Activated CD8-positive, alpha-beta memory T cell treated with anti-CD3 and anti-CD28 coated beads, Interleukin-2, amount 10 ng/mL, durations not matched to agents 7 days and 5 days (primary cell): ENCODE measurements at regions not wholly inside any gene's neighbourhood (a gene's known extent, or its start where the extent isn't known, plus 50 kb on each side); places are given as distances from the start of the nearest gene placed in this dataset.

Experiments
- ATAC-seq: fragments of 150-1000 bp; cut with Tn5 transposase; one replicate; pipeline ENCODE4 v1.10.0; 2021; ENCODE audit warnings: moderate library complexity
- CTCF ChIA-PET: fragments of 350-600 bp; sonication (Branson Sonifier 250); formaldehyde crosslinking; loops from one replicate; lab custom pipeline; 2021; ENCODE audit warnings: antibody characterized with exemption; lab: Charles Lee
- DNase-seq: peaks from one replicate; pipeline ENCODE4 v3.0.0-alpha.2; 2020
- H3K27ac Mint-ChIP-seq: one replicate; pipeline ENCODE4 v1.8.0; 2021; ENCODE audit warnings: mild to moderate bottlenecking, mixed read lengths
- H3K27me3 Mint-ChIP-seq: one replicate; pipeline ENCODE4 v1.8.0; 2021; ENCODE audit warnings: mixed read lengths
- H3K36me3 Mint-ChIP-seq: one replicate; pipeline ENCODE4 v1.8.0; 2021; ENCODE audit warnings: mild to moderate bottlenecking, mixed read lengths
- H3K4me1 Mint-ChIP-seq: one replicate; pipeline ENCODE4 v1.8.0; 2021; ENCODE audit warnings: mixed read lengths
- H3K4me3 Mint-ChIP-seq: one replicate; pipeline ENCODE4 v1.8.0; 2021; ENCODE audit warnings: mild to moderate bottlenecking, moderate library complexity, mixed read lengths
- H3K9me3 Mint-ChIP-seq: one replicate; pipeline ENCODE4 v1.8.0; 2022; ENCODE audit warnings: low read depth, mixed read lengths

DNA sequence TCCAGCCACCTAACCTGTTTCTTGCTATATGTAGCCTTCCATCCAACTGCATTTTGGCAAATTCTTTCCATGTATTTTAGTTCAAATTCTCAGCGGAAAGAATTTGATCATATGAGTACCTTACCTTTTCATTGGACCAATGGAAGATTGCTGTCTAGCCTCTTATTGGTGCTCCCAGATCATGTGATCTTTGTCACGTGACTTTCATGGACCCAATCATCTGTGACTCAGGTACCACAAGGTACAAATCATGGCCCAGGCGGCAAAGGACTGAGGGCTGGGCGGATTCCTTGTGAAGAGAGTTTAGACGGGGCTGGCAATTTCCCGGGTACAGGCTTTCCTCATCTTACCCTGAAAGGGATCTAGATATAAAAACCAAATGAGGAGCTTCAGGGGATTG is 85.9 kb upstream of the TBX20 start:
- no peaks in the 10 kb centered on the region for H3K36me3 Mint-ChIP-seq
- H3K27ac Mint-ChIP-seq, result no peak overlapping the region
- H3K27me3 Mint-ChIP-seq, result peaks cover 5% of the 10 kb centered on the region
- no peak overlapping the region for H3K4me3 Mint-ChIP-seq
- ATAC-seq (no peak), DNase-seq (no peak)
- no peaks in the 10 kb centered on the region for H3K9me3 Mint-ChIP-seq
- no peaks in the 10 kb centered on the region for H3K4me1 Mint-ChIP-seq
- CTCF ChIA-PET, result no interaction called here

DNA sequence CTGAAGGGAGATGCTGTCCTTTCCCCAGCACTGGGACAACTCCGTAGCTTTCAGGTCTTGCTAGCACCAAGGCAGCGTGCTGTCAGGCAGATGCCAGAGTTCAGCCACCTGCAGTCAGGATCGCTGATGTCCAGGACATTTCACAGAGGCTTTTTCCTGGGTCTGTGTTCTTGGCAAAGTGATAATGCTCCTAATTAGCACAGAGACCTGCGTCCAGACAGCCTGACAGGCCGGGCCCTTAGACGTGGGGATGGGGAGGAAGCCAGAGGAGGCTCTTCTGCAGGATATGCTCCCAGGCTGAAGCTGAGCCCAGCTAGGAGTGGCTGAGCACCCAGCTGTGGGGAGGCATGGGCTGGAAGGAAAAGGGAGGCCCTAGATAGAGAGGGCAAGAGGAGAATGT is 82.5 kb upstream of the TBX20 start:
- Mint-ChIP-seq H3K4me1 (no peaks in the 10 kb centered on the region), H3K27ac (no peak overlapping the region), H3K4me3 (no peak overlapping the region), H3K36me3 (no peaks in the 10 kb centered on the region), H3K9me3 (no peaks in the 10 kb centered on the region), H3K27me3 (no peaks in the 10 kb centered on the region)
- CTCF ChIA-PET, result no interaction called here
- ATAC-seq (no peak), DNase-seq (no peak)

DNA sequence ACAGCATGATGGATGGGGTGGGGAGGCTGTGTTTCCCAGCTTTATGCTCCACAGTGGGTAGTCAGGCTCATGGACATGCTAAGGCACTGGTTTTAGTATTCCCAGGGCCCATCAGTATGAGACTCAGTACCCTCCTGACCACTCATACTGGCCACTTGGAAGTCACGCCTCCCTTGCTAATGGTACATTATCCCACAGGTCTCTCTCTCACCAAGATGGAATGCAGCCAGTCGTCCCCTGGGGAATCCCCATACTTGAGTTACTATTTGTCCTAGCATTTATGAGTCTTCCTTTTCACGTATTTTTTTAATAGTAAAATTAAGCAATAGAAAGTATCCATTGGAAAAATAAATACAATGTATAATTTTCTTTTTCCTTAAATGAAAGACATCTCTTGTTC is 80.6 kb upstream of the TBX20 start:
- H3K36me3 Mint-ChIP-seq, result no peaks in the 10 kb centered on the region
- H3K4me3 Mint-ChIP-seq, result no peak overlapping the region
- no peaks in the 10 kb centered on the region for H3K9me3 Mint-ChIP-seq
- no peaks in the 10 kb centered on the region for H3K4me1 Mint-ChIP-seq
- CTCF ChIA-PET, result no interaction called here
- no peak for ATAC-seq
- no peak overlapping the region for H3K27ac Mint-ChIP-seq
- DNase-seq, result no peak
- no peaks in the 10 kb centered on the region for H3K27me3 Mint-ChIP-seq

DNA sequence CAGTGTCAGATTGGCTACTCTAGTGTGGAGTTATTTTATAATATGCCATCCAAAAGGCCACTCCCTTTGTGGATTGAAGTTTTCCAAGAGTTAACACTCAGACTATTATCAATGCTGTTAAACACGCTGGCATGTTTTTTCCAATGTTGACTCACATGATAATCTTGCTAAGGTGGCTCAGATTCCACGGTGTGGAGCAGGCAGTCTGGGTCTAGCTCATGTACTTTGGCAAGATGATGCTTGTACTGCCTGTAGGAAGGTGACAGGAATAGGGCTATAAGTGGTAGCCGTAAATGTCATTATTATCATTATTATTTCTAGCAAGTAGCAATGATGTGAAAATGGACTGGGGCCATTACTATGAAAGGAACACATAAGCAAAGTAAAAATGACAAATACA is 79.4 kb upstream of the TBX20 start:
- H3K4me1 Mint-ChIP-seq, result no peaks in the 10 kb centered on the region
- H3K9me3 Mint-ChIP-seq, result no peaks in the 10 kb centered on the region
- no peak for ATAC-seq
- CTCF ChIA-PET, result interaction anchor here (0.7 kb wide), 1 partner anchor 14 kb away, joined by 5 read pairs; no protein-coding TSS in a partner anchor
- no peak overlapping the region for H3K4me3 Mint-ChIP-seq
- no peak for DNase-seq
- H3K36me3 Mint-ChIP-seq, result no peaks in the 10 kb centered on the region
- H3K27ac Mint-ChIP-seq, result no peak overlapping the region
- peaks cover 1% of the 10 kb centered on the region for H3K27me3 Mint-ChIP-seq

DNA sequence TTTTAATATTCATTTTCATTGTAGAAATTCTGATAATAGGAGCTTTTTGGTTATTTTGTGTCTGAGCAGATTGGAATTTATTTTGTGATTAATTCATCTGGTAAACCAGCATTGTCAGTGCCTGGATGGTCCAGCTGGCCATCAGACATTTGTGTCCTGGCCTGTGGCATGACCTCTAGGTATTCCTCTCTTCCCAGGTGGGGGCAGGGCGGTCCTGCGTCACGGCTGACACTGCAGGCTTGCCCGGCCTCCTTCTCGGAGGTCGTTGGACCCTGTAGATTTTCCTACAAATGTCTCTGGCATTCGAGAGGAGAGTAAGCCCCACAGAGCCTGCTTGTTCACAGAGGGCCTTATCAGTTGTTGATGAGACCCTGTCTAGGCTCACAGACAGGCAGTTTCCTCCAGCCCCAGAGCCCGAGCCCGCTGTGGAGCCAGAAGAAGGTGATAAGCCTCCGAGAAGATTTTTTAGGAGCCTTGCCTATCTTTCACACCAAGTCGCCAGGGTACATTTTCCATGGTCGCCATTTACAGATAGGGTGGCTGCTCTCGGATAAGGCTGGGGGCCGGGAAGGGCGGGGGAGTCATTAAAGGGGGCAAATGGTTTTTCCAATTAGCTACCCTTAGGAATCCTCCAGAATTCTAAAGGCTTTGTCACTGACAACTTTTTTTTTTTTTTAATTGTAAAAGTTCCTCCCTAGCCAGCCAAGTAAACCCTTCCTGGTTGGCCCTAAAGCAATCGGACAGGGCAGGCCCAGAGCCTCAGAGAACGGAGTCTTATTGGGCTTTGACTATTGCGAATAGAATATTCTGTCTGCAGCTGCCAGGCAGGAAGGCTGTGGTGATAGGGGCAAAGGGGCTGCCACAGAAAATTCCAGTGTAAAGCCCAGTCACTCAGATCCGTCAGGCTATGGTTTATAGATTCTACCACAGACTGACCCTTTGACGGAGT is 78.1 kb upstream of the TBX20 start:
- Mint-ChIP-seq H3K27me3 (peaks cover 4% of the 10 kb centered on the region), H3K4me3 (no peak overlapping the region), H3K36me3 (no peaks in the 10 kb centered on the region), H3K27ac (no peak overlapping the region), H3K9me3 (no peaks in the 10 kb centered on the region), H3K4me1 (no peaks in the 10 kb centered on the region)
- DNase-seq (no peak), ATAC-seq (no peak)
- CTCF ChIA-PET, result no interaction called here

DNA sequence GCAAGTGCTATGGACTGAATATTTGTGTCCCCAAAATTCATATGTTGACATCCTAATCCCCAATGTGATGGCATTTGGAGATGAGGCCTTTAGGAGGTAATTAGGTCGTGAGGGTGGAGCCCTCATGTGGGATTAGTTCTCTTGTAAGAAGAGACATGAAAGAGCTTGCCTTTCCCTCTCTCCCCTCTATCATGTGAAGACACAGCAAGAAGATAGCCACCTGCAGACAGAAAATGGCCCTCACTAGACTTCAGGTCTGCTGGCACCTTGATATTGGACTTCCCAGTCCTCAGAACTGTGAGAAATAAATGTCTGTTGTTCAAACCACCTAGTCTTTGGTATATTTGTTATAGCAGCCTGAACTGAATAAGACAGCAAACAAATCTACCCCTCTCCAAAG is 75.1 kb upstream of the TBX20 start:
- H3K27ac Mint-ChIP-seq, result no peak overlapping the region
- DNase-seq, result no peak
- H3K4me1 Mint-ChIP-seq, result no peaks in the 10 kb centered on the region
- no peaks in the 10 kb centered on the region for H3K36me3 Mint-ChIP-seq
- no peak overlapping the region for H3K4me3 Mint-ChIP-seq
- peaks cover 5% of the 10 kb centered on the region for H3K27me3 Mint-ChIP-seq
- ATAC-seq, result no peak
- CTCF ChIA-PET, result no interaction called here
- H3K9me3 Mint-ChIP-seq, result no peaks in the 10 kb centered on the region

DNA sequence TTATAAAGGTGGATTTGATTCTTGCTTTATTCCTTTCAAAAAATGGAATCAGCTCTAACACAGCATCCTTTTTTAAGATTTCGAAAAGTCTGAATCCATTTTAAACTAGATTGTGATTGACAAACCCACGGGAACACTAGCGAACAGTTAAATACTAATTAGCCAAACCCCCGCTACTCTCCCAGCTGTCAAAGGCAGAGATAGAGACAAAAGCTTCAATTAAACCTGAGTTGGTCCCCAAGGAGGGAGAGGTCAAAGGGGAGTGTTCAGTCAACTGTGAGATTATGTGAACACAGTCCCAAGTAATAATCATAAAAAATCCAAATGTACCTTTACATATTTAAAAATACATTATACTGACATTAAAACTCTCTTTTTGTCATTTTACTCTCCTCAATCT is 65.7 kb upstream of the TBX20 start:
- ATAC-seq (no peak), DNase-seq (no peak)
- Mint-ChIP-seq H3K27me3 (peaks cover 6% of the 10 kb centered on the region), H3K36me3 (no peaks in the 10 kb centered on the region), H3K27ac (no peak overlapping the region), H3K9me3 (no peaks in the 10 kb centered on the region), H3K4me1 (no peaks in the 10 kb centered on the region), H3K4me3 (no peak overlapping the region)
- CTCF ChIA-PET, result interaction anchor here (1.3 kb wide), 1 partner anchor 14 kb away, joined by 5 read pairs; no protein-coding TSS in a partner anchor

DNA sequence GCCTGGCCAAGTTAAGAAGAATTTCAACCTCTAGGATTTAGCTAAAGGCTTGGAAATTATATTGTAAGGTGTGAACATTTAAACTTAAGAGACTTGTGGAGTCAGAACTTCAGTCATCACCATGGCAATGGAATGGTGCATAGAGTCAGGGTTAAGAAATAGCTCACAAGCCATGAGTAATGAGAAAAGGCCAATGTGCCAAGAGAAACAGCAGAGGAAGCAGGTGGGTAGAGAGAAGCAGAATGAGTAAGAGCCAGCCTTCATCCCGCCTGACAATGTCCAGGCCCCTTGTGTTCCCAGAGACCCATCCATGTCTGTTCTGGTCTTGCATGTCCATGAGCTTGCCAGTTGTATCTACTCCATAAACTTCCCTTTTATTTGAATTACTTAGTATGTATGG is 62.6 kb upstream of the TBX20 start:
- DNase-seq (no peak), ATAC-seq (no peak)
- Mint-ChIP-seq H3K27me3 (peaks cover 6% of the 10 kb centered on the region), H3K36me3 (no peaks in the 10 kb centered on the region), H3K4me1 (no peaks in the 10 kb centered on the region), H3K4me3 (no peak overlapping the region), H3K9me3 (no peaks in the 10 kb centered on the region), H3K27ac (no peak overlapping the region)
- CTCF ChIA-PET, result no interaction called here

DNA sequence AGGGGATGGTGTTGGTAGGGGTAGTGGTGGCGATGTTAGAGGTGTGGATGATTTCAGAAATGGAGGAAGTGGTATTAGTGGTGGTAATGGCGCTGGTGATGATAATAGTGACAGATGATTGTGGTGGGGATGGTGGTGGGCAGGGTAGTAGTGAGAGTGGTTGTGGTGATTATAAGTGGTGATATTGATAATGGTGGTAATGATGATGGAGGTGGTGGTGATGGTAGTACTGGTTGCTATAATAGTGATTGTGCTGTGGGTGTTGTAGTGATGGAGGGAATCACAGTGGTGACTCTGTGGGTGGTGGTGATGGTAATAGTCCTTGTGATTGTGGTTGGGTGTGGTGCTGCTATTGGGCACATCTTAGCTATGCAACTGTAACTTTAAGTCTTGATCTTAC is 61.6 kb upstream of the TBX20 start:
- Mint-ChIP-seq H3K9me3 (no peaks in the 10 kb centered on the region), H3K27ac (no peak overlapping the region), H3K4me1 (no peaks in the 10 kb centered on the region), H3K4me3 (no peak overlapping the region), H3K27me3 (peaks cover 6% of the 10 kb centered on the region), H3K36me3 (no peaks in the 10 kb centered on the region)
- CTCF ChIA-PET, result no interaction called here
- DNase-seq (no peak), ATAC-seq (no peak)

DNA sequence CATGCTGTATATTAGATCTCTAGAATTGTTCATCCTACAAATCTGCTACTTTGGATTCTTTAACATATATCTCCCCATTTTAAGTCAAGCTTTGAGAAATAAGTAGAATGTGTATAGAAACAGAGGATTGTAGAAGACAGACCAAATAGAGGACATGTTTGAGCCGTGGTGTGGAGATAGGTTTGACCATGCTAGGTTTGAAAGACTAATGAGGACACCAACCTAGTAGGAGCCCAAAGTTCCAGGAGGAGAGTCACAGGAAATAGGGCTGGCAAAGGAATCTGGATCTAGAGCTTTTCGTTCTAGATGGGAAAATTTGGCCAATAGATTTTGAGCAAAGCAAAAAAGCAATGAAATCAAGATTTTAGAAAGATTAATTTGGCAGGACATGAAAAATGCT is 60.5 kb upstream of the TBX20 start:
- Mint-ChIP-seq H3K27me3 (peaks cover 2% of the 10 kb centered on the region), H3K9me3 (no peaks in the 10 kb centered on the region), H3K4me1 (no peaks in the 10 kb centered on the region), H3K4me3 (no peak overlapping the region), H3K27ac (no peak overlapping the region), H3K36me3 (no peaks in the 10 kb centered on the region)
- CTCF ChIA-PET, result no interaction called here
- DNase-seq (no peak), ATAC-seq (no peak)

DNA sequence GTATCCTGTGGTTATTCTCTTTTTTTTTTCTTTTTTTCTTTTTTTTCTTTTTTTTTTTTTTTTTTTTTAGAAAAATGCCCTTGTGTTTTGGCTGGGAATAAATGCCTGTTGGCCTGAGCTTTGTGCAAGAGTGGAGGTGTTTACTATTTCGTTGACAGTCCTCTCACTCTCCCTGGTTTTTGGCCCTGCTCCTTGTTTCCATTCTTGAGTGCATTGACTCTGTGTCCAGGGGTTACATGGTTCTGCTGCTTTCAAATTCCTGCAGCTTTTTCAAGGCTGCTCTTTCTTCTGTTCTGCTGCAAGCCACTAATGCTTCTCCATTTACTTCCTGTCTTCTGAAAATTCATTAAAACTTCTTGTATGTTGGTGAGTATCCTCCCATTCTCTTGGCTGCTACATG is 59.7 kb upstream of the TBX20 start:
- H3K9me3 Mint-ChIP-seq, result no peaks in the 10 kb centered on the region
- peaks cover 2% of the 10 kb centered on the region for H3K27me3 Mint-ChIP-seq
- ATAC-seq (no peak), DNase-seq (no peak)
- CTCF ChIA-PET, result no interaction called here
- H3K27ac Mint-ChIP-seq, result no peak overlapping the region
- no peaks in the 10 kb centered on the region for H3K4me1 Mint-ChIP-seq
- H3K4me3 Mint-ChIP-seq, result no peak overlapping the region
- H3K36me3 Mint-ChIP-seq, result no peaks in the 10 kb centered on the region
